ENCODE measurements at regions not wholly inside any gene's neighbourhood (a gene's known extent, or its start where the extent isn't known, plus 50 kb on each side); places are given as distances from the start of the nearest gene placed in this dataset.

DNA sequence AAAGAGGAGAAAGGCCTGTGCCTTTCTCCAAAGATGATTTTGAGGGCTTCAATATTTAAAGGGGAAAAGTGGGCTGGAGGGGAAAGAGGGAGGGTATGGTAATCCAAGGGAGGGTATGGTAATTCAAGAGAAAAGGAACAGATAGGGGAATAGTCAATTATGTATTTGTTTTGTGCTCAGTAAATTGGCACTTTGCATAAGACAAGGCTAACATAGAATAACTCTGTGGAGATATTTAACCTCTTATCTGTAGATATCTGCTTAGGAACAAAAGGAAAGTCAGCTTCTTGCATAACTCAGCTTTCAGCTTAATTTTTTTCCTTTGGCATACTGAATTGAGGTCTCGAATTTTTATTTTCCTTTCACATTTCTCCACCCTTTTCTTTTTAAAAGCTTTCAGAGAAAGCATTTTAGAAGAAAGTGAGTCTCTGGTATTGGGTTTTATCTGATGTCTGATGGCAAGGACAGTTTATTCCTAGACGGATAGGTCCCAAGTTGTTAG is 119.9 kb upstream of the F3 start:
- TF ChIP-seq, protein P1, sequence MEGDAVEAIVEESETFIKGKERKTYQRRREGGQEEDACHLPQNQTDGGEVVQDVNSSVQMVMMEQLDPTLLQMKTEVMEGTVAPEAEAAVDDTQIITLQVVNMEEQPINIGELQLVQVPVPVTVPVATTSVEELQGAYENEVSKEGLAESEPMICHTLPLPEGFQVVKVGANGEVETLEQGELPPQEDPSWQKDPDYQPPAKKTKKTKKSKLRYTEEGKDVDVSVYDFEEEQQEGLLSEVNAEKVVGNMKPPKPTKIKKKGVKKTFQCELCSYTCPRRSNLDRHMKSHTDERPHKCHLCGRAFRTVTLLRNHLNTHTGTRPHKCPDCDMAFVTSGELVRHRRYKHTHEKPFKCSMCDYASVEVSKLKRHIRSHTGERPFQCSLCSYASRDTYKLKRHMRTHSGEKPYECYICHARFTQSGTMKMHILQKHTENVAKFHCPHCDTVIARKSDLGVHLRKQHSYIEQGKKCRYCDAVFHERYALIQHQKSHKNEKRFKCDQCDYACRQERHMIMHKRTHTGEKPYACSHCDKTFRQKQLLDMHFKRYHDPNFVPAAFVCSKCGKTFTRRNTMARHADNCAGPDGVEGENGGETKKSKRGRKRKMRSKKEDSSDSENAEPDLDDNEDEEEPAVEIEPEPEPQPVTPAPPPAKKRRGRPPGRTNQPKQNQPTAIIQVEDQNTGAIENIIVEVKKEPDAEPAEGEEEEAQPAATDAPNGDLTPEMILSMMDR (IDR thresholded peaks at IDR 0.05): no peak
- no peak for TF ChIP-seq POLR2A (IDR thresholded peaks at IDR 0.05)
